HCT116 (cell line): ENCODE measurements at regions not wholly inside any gene's neighbourhood (a gene's known extent, or its start where the extent isn't known, plus 50 kb on each side); places are given as distances from the start of the nearest gene placed in this dataset.

Experiments
- ATAC-seq: fragments of 200-7000 bp; cut with Tn5 transposase; 2 replicates; pipeline ENCODE4 v1.9.1; 2020; ENCODE audit warnings: mild to moderate bottlenecking, moderate library complexity
- BruUV-seq: library from RNA; stranded (reverse); fragments of 400-500 nt; replicated peaks from 2 replicates; lab custom pipeline; 2021; lab: Mats Ljungman, UMichigan
- CTCF ChIA-PET: fragments of 300-600 bp; sonication (Branson Sonifier 250); formaldehyde crosslinking; loops from one replicate; lab custom pipeline; 2021; ENCODE audit warnings: antibody characterized with exemption; lab: Charles Lee
- POLR2A ChIA-PET: fragments of 300-600, 350-600 bp; sonication (Branson Sonifier 250); formaldehyde crosslinking; loops from one replicate; lab custom pipeline; 2021; ENCODE audit warnings: antibody characterized with exemption; lab: Charles Lee
- RAD21 ChIA-PET, 2 experiments: fragments of 300-600 bp; sonication (Branson Sonifier 250); formaldehyde crosslinking; loops; one replicate each; lab custom pipeline; 2023; ENCODE audit warnings: low total read pairs in 2 of 2; ENCODE audit not compliant: uncharacterized antibody in 2 of 2, unreplicated experiment in 2 of 2, low non-redundant PET in 1 of 2; lab: Charles Lee
- DNase-seq: peaks from one replicate; pipeline ENCODE4 v3.0.0-alpha.2; 2010; ENCODE audit warnings: low read depth, low spot score
- H2AFZ ChIP-seq: fragments of 200-600 bp; shearing (Covaris generic), sonication (generic); 2 replicates; pipeline ENCODE4 v1.6.1; 2017; ENCODE audit warnings: low read depth, mixed run types, mixed read lengths, antibody characterized with exemption, low read length; ENCODE audit not compliant: poor library complexity, severe bottlenecking
- H3K27ac ChIP-seq: 2 replicates; pipeline ENCODE4 v1.5.1; 2012; ENCODE audit warnings: low read depth, low read length
- H3K27me3 ChIP-seq: fragments of 200-600 bp; sonication (generic); 2 replicates; pipeline ENCODE4 v1.6.1; 2016; ENCODE audit warnings: mixed run types, low read length, mixed read lengths; ENCODE audit not compliant: insufficient read depth
- H3K36me3 ChIP-seq, 2 experiments: fragments of 200-500 bp in 1 of 2; fragments of 200-600 bp in 1 of 2; sonication (Bioruptor generic) in 1 of 2; sonication (generic) in 1 of 2; 2 replicates each; pipeline versions ENCODE4 v1.5.1 to v1.6.1; 2014 to 2016; ENCODE audit warnings: low read length in 2 of 2, inconsistent platforms in 1 of 2, mixed read lengths in 1 of 2, mixed run types in 1 of 2; ENCODE audit not compliant: insufficient read depth in 2 of 2, control insufficient read depth in 1 of 2
- H3K4me1 ChIP-seq, 2 experiments: fragments of 200-600 bp in 1 of 2; sonication (generic) in 1 of 2; 2 replicates each; pipeline versions ENCODE4 v1.5.1 to v1.6.1; 2012 to 2017; ENCODE audit warnings: low read length in 2 of 2, inconsistent platforms in 1 of 2, mild to moderate bottlenecking in 1 of 2, mixed read lengths in 1 of 2, mixed run types in 1 of 2, moderate library complexity in 1 of 2; ENCODE audit not compliant: insufficient read depth in 2 of 2, control insufficient read depth in 1 of 2
- H3K4me2 ChIP-seq: fragments of 200-600 bp; sonication (generic); 2 replicates; pipeline ENCODE4 v1.6.1; 2017; ENCODE audit warnings: mixed run types, low read length, mixed read lengths
- H3K4me3 ChIP-seq, 2 experiments: fragments of 200-600 bp in 1 of 2; sonication (generic) in 1 of 2; replicated peaks in 1 of 2; 2 replicates each; pipeline ENCODE4 v1.5.1; 2011 to 2016; ENCODE audit warnings: low read length in 2 of 2, control low read depth in 1 of 2, low read depth in 1 of 2, mild to moderate bottlenecking in 1 of 2, mixed read lengths in 1 of 2, mixed run types in 1 of 2
- H3K79me2 ChIP-seq: fragments of 200-600 bp; sonication (generic); 2 replicates; pipeline ENCODE4 v1.6.1; 2017; ENCODE audit warnings: mild to moderate bottlenecking, mixed run types, low read length, moderate library complexity, mixed read lengths; ENCODE audit not compliant: insufficient read depth
- H3K9ac ChIP-seq: fragments of 200-600 bp; sonication (generic); 2 replicates; pipeline ENCODE4 v1.6.1; 2016; ENCODE audit warnings: low read length, mixed read lengths
- H3K9me2 ChIP-seq: fragments of 200-600 bp; sonication (generic), shearing (Covaris generic); 2 replicates; pipeline ENCODE4 v1.6.1; 2017; ENCODE audit warnings: mixed run types, mild to moderate bottlenecking, moderate library complexity; ENCODE audit not compliant: insufficient read depth
- H3K9me3 ChIP-seq, 2 experiments: fragments of 200-500 bp in 1 of 2; fragments of 200-600 bp in 1 of 2; sonication (Bioruptor generic) in 1 of 2; sonication (generic) in 1 of 2; 2 replicates each; pipeline ENCODE4 v1.6.1; 2014 to 2017; ENCODE audit warnings: low read length in 2 of 2, mixed read lengths in 2 of 2, inconsistent platforms in 1 of 2, low read depth in 1 of 2, mild to moderate bottlenecking in 1 of 2, mixed run types in 1 of 2, moderate library complexity in 1 of 2; ENCODE audit not compliant: control insufficient read depth in 1 of 2, insufficient read depth in 1 of 2
- H4K20me1 ChIP-seq: fragments of 200-600 bp; sonication (generic), shearing (Covaris generic); 2 replicates; pipeline ENCODE4 v1.6.1; 2017; ENCODE audit warnings: mixed run types, mild to moderate bottlenecking, moderate library complexity; ENCODE audit not compliant: insufficient read depth
- CBX3 ChIP-seq: IDR thresholded peaks from 2 replicates; pipeline ENCODE4 v1.6.1; 2012; ENCODE audit warnings: low read depth
- CEBPB ChIP-seq: IDR thresholded peaks from 2 replicates; pipeline ENCODE4 v1.6.1; 2012; ENCODE audit warnings: low read depth
- EGR1 ChIP-seq: IDR thresholded peaks from 2 replicates; pipeline ENCODE4 v1.6.1; 2012; ENCODE audit warnings: low read depth
- EZH2 ChIP-seq: fragments of 200-600 bp; sonication (generic); IDR thresholded peaks from 2 replicates; pipeline ENCODE4 v1.6.1; 2017; ENCODE audit warnings: antibody characterized with exemption, mixed run types
- EZH2phosphoT487 ChIP-seq: fragments of 200-600 bp; IDR thresholded peaks from 2 replicates; pipeline ENCODE4 v1.6.1; 2018; ENCODE audit warnings: antibody characterized with exemption, borderline replicate concordance
- FOSL1 ChIP-seq: IDR thresholded peaks from 2 replicates; pipeline ENCODE4 v1.6.1; 2012; ENCODE audit warnings: low read depth
- JUND ChIP-seq: IDR thresholded peaks from 2 replicates; pipeline ENCODE4 v1.6.1; 2012
- RAD21 ChIP-seq: IDR thresholded peaks from 2 replicates; pipeline ENCODE4 v1.6.1; 2012; ENCODE audit warnings: low read depth, mild to moderate bottlenecking
- SP1 ChIP-seq: IDR thresholded peaks from 2 replicates; pipeline ENCODE4 v1.6.1; 2012; ENCODE audit warnings: low read depth
- ZNF274 ChIP-seq: fragments of 200-500 bp; sonication (Bioruptor generic); IDR thresholded peaks from 2 replicates; pipeline ENCODE4 v1.6.1; 2014; ENCODE audit warnings: mild to moderate bottlenecking, low read depth, low read length, inconsistent platforms
- intact Hi-C: fragments of 100-400 bp; cut with micrococcal nuclease; formaldehyde crosslinking; loops from 2 replicates; pipeline ENCODE4 v1.10.0; 2022
- TF ChIP-seq, protein P1 (sequence below): IDR thresholded peaks from 2 replicates; pipeline ENCODE4 v1.6.1; 2012
- TF ChIP-seq, protein P2 (sequence below): IDR thresholded peaks from 2 replicates; pipeline ENCODE4 v1.6.1; 2012; ENCODE audit warnings: low read depth
- TF ChIP-seq, protein P3 (sequence below): IDR thresholded peaks from 2 replicates; pipeline ENCODE4 v1.6.1; 2011; ENCODE audit warnings: mild to moderate bottlenecking, low read length, moderate library complexity; ENCODE audit not compliant: insufficient replicate concordance; ENCODE audit errors: extremely low read depth

DNA sequence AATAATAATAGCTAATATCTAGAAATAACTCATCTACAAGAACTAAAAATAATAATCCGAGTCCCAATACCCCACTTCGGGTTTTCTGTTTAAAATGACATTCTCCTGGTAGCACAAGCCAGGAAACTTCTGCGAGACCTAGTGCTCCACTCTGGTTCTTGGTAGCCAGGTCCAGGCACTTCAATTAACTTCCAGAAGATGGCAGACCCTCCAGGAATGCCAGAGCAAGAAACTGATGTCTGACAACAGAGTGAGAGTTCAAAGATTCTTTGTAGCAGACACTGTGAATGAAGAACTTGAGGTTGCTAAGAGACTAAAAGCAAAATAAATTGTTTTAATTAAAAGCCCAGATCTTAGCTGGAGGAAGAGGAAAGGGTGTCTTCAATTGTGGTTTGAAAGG is 1963.3 kb upstream of the CDH9 start (continued):
- TF ChIP-seq EZH2 (no peak), EGR1 (no peak), SP1 (no peak), CBX3 (no peak)
- TF ChIP-seq, protein P1, sequence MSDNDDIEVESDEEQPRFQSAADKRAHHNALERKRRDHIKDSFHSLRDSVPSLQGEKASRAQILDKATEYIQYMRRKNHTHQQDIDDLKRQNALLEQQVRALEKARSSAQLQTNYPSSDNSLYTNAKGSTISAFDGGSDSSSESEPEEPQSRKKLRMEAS, result no peak

DNA sequence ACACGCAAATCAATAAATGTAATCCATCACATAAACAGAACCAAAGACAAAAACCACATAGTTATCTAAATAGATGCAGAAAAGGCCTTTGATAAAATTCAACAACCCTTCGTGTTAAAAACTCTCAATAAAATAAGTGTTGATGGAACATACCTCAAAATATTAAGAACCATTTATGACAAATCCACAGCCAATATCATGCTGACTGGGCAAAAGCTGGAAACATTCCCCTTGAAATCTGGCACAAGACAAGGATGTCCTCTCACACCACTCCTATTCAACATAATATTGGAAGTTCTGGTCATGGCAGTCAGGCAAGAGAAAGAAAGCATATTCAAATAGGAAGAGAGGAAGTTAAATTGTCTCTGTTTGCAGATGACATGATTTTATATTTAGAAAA is 1946.3 kb upstream of the CDH9 start:
- Histone ChIP-seq H3K4me2 (no peak overlapping the region), H3K9me3 (peaks cover 4 to 5% of the 10 kb centered on the region in 2 experiments; a peak in 2 of 4 replicates), H3K27ac (no peak overlapping the region), H3K4me3 (no peak overlapping the region), H3K9ac (no peak overlapping the region), H3K27me3 (no peaks in the 10 kb centered on the region), H3K79me2 (no peaks in the 10 kb centered on the region), H3K4me1 (no peaks in the 10 kb centered on the region), H3K9me2 (no peaks in the 10 kb centered on the region), H3K36me3 (no peaks in the 10 kb centered on the region), H4K20me1 (no peaks in the 10 kb centered on the region), H2AFZ (no peak overlapping the region)
- DNase-seq, result no peak
- intact Hi-C loops, result no loop called here
- RAD21 ChIA-PET, result no interaction called here
- ATAC-seq, result no peak
- no TSS peak for BruUV-seq
- TF ChIP-seq JUND, result no peak
- no peak for TF ChIP-seq ZNF274
- POLR2A ChIA-PET, result no interaction called here
- CTCF ChIA-PET, result no interaction called here

DNA sequence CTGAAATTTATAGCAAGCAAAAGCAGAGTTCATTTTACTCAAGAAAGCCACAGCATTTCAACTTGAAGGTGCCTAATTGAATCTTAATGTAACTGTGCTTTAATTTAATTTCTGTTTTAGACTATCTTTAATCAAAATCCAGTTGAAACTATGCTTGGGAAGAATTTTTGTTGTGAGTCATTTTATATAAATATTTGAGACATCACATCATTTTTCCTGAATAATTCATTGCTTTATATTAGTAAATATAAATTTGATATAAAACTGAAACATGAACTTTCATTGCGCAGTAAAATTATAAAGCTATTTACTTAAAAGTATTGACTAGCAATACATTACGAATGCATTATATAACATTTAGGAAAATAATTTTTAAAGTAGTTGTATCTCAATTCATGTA is 1937.1 kb upstream of the CDH9 start:
- Histone ChIP-seq H3K4me2 (no peak overlapping the region), H2AFZ (no peak overlapping the region), H3K27me3 (no peaks in the 10 kb centered on the region), H3K27ac (no peak overlapping the region), H3K36me3 (no peaks in the 10 kb centered on the region), H3K4me1 (no peaks in the 10 kb centered on the region), H3K4me3 (no peak overlapping the region), H3K9ac (no peak overlapping the region), H3K9me3 (peaks cover 0 to 25% of the 10 kb centered on the region in 2 experiments), H3K79me2 (no peaks in the 10 kb centered on the region), H3K9me2 (no peaks in the 10 kb centered on the region), H4K20me1 (no peaks in the 10 kb centered on the region)
- RAD21 ChIA-PET, result no interaction called here
- intact Hi-C loops, result no loop called here
- DNase-seq (no peak), ATAC-seq (no peak)
- POLR2A ChIA-PET, result no interaction called here
- no TSS peak for BruUV-seq
- CTCF ChIA-PET, result no interaction called here
- TF ChIP-seq, protein P2, sequence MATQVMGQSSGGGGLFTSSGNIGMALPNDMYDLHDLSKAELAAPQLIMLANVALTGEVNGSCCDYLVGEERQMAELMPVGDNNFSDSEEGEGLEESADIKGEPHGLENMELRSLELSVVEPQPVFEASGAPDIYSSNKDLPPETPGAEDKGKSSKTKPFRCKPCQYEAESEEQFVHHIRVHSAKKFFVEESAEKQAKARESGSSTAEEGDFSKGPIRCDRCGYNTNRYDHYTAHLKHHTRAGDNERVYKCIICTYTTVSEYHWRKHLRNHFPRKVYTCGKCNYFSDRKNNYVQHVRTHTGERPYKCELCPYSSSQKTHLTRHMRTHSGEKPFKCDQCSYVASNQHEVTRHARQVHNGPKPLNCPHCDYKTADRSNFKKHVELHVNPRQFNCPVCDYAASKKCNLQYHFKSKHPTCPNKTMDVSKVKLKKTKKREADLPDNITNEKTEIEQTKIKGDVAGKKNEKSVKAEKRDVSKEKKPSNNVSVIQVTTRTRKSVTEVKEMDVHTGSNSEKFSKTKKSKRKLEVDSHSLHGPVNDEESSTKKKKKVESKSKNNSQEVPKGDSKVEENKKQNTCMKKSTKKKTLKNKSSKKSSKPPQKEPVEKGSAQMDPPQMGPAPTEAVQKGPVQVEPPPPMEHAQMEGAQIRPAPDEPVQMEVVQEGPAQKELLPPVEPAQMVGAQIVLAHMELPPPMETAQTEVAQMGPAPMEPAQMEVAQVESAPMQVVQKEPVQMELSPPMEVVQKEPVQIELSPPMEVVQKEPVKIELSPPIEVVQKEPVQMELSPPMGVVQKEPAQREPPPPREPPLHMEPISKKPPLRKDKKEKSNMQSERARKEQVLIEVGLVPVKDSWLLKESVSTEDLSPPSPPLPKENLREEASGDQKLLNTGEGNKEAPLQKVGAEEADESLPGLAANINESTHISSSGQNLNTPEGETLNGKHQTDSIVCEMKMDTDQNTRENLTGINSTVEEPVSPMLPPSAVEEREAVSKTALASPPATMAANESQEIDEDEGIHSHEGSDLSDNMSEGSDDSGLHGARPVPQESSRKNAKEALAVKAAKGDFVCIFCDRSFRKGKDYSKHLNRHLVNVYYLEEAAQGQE, result no peak
- TF ChIP-seq CBX3 (no peak), ZNF274 (no peak), EGR1 (no peak), EZH2phosphoT487 (no peak), FOSL1 (no peak), RAD21 (no peak), CEBPB (no peak), SP1 (no peak)
- TF ChIP-seq, protein P3, sequence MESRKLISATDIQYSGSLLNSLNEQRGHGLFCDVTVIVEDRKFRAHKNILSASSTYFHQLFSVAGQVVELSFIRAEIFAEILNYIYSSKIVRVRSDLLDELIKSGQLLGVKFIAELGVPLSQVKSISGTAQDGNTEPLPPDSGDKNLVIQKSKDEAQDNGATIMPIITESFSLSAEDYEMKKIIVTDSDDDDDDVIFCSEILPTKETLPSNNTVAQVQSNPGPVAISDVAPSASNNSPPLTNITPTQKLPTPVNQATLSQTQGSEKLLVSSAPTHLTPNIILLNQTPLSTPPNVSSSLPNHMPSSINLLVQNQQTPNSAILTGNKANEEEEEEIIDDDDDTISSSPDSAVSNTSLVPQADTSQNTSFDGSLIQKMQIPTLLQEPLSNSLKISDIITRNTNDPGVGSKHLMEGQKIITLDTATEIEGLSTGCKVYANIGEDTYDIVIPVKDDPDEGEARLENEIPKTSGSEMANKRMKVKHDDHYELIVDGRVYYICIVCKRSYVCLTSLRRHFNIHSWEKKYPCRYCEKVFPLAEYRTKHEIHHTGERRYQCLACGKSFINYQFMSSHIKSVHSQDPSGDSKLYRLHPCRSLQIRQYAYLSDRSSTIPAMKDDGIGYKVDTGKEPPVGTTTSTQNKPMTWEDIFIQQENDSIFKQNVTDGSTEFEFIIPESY, result no peak
- TF ChIP-seq, protein P1, result no peak
